GM12891 (cell line): ENCODE measurements at regions not wholly inside any gene's neighbourhood (a gene's known extent, or its start where the extent isn't known, plus 50 kb on each side); places are given as distances from the start of the nearest gene placed in this dataset.
A peak's percentile ranks its signal among the peaks of the same experiment; 100 is the strongest.

Source experiments
- DNase-seq: peaks from one replicate; pipeline ENCODE4 v3.0.0; 2011; ENCODE audit warnings: low spot score; ENCODE audit not compliant: insufficient read length
- FAIRE-seq: peaks from 2 replicates; lab custom pipeline; 2011; peaks lifted over from hg19 to GRCh38; lab: Jason Lieb, UNC
- PAX5 ChIP-seq: IDR thresholded peaks from 2 replicates; pipeline ENCODE4 v1.6.1; 2011; ENCODE audit warnings: low read length, moderate library complexity, mild to moderate bottlenecking; ENCODE audit not compliant: insufficient read depth, severe bottlenecking
- POLR2A ChIP-seq: IDR thresholded peaks from 2 replicates; pipeline ENCODE4 v1.6.1; 2011; ENCODE audit warnings: low read depth, low read length, control low read depth
- POLR2AphosphoS5 ChIP-seq: IDR thresholded peaks from 2 replicates; pipeline ENCODE4 v1.6.1; 2011; ENCODE audit warnings: low read depth, low read length, control low read depth
- POU2F2 ChIP-seq: IDR thresholded peaks from 2 replicates; pipeline ENCODE4 v1.6.1; 2011; ENCODE audit warnings: low read depth, mild to moderate bottlenecking, control low read depth, low read length, moderate library complexity
- SPI1 ChIP-seq: IDR thresholded peaks from 2 replicates; pipeline ENCODE4 v1.6.1; 2011; ENCODE audit warnings: low read depth, low read length, control low read depth
- TAF1 ChIP-seq: IDR thresholded peaks from 2 replicates; pipeline ENCODE4 v1.6.1; 2011; ENCODE audit warnings: low read depth, low read length, control low read depth

DNA sequence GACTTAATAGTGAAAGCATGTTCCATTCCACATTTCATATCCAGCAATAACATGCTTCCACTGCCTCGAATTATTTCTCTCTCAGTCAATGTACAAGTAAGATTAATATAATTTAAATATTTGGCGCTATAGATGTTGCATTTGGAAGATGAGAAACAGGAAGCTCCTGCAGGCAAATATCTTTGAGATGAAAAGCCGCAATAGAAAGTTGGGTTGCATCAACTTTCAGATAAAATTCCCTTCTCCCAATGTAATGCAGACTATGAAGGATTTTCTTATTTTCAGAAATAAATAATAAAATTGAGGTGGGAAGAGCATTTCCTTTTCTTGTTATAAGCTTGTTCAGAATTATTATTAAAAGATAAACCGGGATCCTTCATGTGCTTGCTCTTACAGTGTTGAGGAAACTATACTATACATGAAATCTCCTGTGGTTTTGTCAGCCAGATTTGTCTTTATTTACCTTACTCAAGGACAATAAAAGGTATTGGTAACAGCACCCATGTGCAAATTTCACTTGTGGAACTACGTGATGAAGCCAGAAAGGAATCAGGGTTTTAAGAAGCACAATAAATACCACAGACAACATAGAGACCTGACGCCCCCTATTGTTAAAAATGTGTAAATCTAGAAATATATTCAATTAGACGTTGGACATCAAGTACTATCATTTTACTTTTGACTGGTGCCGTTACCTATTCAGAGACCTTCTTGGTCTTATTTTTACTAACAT is 307.0 kb downstream of the ARPP21 start:
- no peak for FAIRE-seq
- no peak for DNase-seq
- TF ChIP-seq POLR2A (no peak), TAF1 (no peak), POU2F2 (no peak), SPI1 (no peak), PAX5 (no peak), POLR2AphosphoS5 (no peak)

DNA sequence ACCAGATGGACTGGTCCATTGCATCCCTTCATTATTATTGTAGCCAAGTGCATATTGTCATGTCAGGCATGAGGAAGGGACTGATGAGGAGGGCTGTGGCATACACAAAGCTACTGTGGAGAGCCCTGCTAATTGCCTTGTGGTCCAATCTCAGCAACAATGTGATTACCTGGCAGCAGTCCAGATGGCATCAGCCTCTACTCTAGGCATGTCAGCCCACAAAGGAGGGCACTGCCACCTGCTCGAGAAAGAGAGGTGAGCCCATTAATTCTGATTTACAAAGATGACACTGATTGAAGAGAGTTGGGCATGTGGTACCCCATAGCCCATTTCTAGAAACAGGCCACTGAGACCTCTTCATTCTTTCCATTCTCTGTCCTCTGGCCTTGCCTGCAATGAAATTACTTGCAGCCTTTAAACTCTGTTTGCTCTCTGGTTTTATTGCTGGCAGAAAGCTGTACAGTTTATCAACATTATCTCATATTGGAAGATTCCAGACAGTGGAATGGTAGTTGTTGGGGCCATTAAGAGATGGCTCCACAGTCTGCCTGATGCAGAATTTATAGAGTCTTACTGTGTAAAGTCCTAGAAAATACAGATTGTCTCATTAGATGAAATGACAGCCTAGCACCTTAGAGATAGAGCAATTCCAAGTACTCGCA is 307.7 kb downstream of the ARPP21 start:
- no peak for FAIRE-seq
- TF ChIP-seq TAF1 (no peak), POU2F2 (no peak), POLR2A (no peak), PAX5 (no peak), SPI1 (no peak), POLR2AphosphoS5 (no peak)
- DNase-seq: no peak

GRCh38 chr3:35950021-35950420 is 310.7 kb downstream of the ARPP21 start:
- TF ChIP-seq POU2F2 (no peak), POLR2A (no peak), TAF1 (no peak), SPI1 (no peak), PAX5 (no peak), POLR2AphosphoS5 (no peak)
- no peak for FAIRE-seq
- no peak for DNase-seq

DNA sequence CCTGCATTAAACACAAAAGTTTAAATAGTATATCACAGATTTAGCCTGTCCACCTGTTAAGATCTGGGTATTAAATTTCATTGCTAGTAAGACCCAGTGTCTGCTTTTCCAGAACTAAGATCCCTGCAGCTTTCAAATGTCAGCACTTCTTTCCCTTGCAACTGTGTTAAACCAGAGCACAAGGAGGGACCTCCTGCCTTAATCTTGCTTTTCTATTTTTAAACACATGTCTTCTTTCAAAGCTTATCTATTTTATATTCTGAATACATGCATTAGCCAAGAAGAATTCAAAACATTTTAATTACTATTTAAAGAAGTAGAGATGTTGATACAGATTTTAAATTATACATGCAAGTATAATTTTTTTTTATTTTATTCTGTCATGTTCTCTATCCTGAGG is 315.1 kb downstream of the ARPP21 start:
- FAIRE-seq (no peak), DNase-seq (no peak)
- TF ChIP-seq SPI1 (no peak), POLR2A (no peak), PAX5 (no peak), POLR2AphosphoS5 (no peak), POU2F2 (no peak), TAF1 (no peak)

DNA sequence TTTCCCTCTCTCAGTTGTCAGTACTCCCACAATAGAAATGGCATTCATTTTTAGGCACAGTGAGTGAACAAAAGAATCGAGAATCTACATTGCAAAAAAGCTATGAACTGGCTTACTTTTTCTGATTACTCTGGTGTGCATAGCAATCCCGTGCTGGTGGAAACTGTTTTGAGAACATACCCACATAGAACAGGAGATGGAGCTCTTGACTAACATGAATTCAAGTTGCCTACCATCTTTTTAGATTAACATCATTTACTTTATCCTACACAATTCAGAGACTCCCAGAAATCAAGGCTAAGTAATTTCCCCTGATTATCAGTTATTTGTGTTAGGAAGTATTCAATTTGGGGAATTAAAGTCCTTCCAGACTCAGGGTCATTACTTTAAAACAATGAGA is 326.6 kb downstream of the ARPP21 start:
- no peak for FAIRE-seq
- TF ChIP-seq POLR2AphosphoS5 (no peak), POU2F2 (no peak), POLR2A (no peak), PAX5 (no peak), TAF1 (no peak), SPI1 (no peak)

GRCh38 chr3:35966629-35967464 is 327.5 kb downstream of the ARPP21 start:
- DNase-seq (no peak), FAIRE-seq (no peak)
- TF ChIP-seq SPI1: peak; percentile 36; the same call in 1 of the 2 replicates
- TF ChIP-seq PAX5: no peak

More for the DNA sequence above, 326.6 kb downstream of the ARPP21 start:
- DNase-seq: no peak

- no peak for TF ChIP-seq POLR2A
- TF ChIP-seq SPI1: no peak
- no peak for TF ChIP-seq TAF1
- no peak for TF ChIP-seq PAX5
- TF ChIP-seq POLR2AphosphoS5: no peak
- TF ChIP-seq POU2F2: no peak
- no peak for FAIRE-seq
- DNase-seq: no peak
Observed at GRCh38 chr3:35968043-35968622, 328.8 kb downstream of the ARPP21 start.

DNA sequence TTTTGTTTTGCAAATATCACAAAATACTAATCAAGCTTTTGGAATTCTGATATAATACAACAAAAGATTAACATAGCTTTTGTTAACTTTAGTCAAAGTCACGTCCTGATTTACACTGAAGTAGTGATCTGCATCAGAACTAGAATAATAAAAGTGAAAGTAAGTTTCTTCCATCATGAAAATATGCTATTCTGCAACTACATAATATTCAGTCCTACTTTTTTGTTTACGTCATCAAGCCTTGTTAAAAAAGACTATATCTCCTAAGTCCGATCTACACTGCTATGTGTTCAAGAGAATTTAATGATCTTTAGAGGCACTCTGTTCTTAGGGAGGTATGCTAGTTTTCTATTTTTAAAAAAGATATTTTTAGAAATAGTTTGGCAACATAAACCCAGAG is 330.1 kb downstream of the ARPP21 start:
- TF ChIP-seq POU2F2 (no peak), TAF1 (no peak), SPI1 (no peak), PAX5 (no peak), POLR2A (no peak), POLR2AphosphoS5 (no peak)

More for the DNA sequence above, 330.1 kb downstream of the ARPP21 start:
- FAIRE-seq (no peak), DNase-seq (no peak)
